Neural crest cell (in vitro differentiated cells): ENCODE measurements at regions not wholly inside any gene's neighbourhood (a gene's known extent, or its start where the extent isn't known, plus 50 kb on each side); places are given as distances from the start of the nearest gene placed in this dataset.

Source experiments
- DNase-seq: peaks from one replicate; pipeline ENCODE4 v3.0.0; 2021; ENCODE audit warnings: low read depth, mixed read lengths, low spot score
- H3K27ac Mint-ChIP-seq: one replicate; pipeline ENCODE4 v1.8.0; 2021; ENCODE audit warnings: mild to moderate bottlenecking, mixed read lengths; ENCODE audit not compliant: unreplicated experiment
- H3K27me3 Mint-ChIP-seq: 2 replicates; pipeline ENCODE4 v1.8.0; 2021; ENCODE audit warnings: low read depth, mild to moderate bottlenecking, mixed read lengths
- H3K36me3 Mint-ChIP-seq: 2 replicates; pipeline ENCODE4 v1.8.0; 2021; ENCODE audit warnings: low read depth, mild to moderate bottlenecking, mixed read lengths
- H3K4me1 Mint-ChIP-seq: 2 replicates; pipeline ENCODE4 v1.8.0; 2021; ENCODE audit warnings: mixed read lengths
- H3K4me3 Mint-ChIP-seq: one replicate; pipeline ENCODE4 v1.8.0; 2021; ENCODE audit warnings: mild to moderate bottlenecking, mixed read lengths
- H3K9me3 Mint-ChIP-seq: 2 replicates; pipeline ENCODE4 v1.8.0; 2021; ENCODE audit warnings: mixed read lengths
- TF ChIP-seq, protein P1 (sequence below): fragments of 200-600 bp; sonication (generic); conservative IDR thresholded peaks from 2 replicates; pipeline ENCODE4 v1.5.0; 2021; ENCODE audit warnings: antibody characterized with exemption, mild to moderate bottlenecking

DNA sequence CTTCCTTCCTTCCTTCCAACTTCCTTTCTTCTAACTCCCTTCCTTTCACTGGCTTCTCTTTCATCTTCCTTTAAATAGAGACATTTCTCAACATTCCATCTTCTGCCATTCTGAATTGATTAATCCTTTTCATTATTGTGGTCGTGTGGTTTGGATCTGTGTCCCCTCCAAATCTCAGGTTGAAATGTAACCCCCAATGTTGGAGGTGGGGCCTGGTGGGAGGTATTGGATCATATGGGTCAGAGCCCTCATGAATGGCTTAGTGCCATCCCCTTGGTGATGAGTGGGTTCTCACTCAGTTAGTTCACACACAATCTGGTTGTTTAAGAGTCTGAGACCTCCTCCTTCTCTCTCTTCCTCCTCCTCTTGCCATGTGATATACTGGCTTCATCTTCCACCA is 130.9 kb upstream of the SV2C start:
- H3K27me3 Mint-ChIP-seq: no peaks in the 10 kb centered on the region
- H3K27ac Mint-ChIP-seq: no peak overlapping the region
- DNase-seq: no peak
- H3K4me1 Mint-ChIP-seq: peaks cover 23% of the 10 kb centered on the region
- no peak overlapping the region for H3K4me3 Mint-ChIP-seq
- peaks cover 5% of the 10 kb centered on the region for H3K36me3 Mint-ChIP-seq
- TF ChIP-seq, protein P1, sequence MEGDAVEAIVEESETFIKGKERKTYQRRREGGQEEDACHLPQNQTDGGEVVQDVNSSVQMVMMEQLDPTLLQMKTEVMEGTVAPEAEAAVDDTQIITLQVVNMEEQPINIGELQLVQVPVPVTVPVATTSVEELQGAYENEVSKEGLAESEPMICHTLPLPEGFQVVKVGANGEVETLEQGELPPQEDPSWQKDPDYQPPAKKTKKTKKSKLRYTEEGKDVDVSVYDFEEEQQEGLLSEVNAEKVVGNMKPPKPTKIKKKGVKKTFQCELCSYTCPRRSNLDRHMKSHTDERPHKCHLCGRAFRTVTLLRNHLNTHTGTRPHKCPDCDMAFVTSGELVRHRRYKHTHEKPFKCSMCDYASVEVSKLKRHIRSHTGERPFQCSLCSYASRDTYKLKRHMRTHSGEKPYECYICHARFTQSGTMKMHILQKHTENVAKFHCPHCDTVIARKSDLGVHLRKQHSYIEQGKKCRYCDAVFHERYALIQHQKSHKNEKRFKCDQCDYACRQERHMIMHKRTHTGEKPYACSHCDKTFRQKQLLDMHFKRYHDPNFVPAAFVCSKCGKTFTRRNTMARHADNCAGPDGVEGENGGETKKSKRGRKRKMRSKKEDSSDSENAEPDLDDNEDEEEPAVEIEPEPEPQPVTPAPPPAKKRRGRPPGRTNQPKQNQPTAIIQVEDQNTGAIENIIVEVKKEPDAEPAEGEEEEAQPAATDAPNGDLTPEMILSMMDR: no peak
- H3K9me3 Mint-ChIP-seq: peaks cover 18% of the 10 kb centered on the region

DNA sequence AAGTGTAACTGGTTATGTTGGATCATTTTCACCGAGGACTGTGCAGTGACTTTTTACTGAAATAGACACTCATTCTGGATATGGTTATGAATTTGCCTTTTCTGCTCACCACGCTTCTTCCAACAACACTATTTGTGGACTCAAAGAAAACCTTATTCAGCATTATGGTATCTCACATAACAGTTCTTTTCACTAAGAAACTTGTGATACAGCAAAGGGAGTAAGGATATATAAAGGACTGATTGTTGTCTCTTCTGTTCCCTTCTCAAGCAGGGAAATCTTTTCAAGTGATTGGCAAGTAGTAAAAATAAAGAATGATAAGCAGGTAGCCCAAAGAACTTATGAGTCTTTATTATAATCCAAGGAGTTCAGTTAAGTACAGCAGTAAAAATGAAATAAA is 131.5 kb upstream of the SV2C start:
- Mint-ChIP-seq H3K36me3 (peaks cover 5% of the 10 kb centered on the region), H3K4me1 (peaks cover 23% of the 10 kb centered on the region), H3K27me3 (no peaks in the 10 kb centered on the region), H3K4me3 (no peak overlapping the region), H3K27ac (no peak overlapping the region), H3K9me3 (peaks cover 15% of the 10 kb centered on the region)
- TF ChIP-seq, protein P1: no peak
- DNase-seq: no peak

DNA sequence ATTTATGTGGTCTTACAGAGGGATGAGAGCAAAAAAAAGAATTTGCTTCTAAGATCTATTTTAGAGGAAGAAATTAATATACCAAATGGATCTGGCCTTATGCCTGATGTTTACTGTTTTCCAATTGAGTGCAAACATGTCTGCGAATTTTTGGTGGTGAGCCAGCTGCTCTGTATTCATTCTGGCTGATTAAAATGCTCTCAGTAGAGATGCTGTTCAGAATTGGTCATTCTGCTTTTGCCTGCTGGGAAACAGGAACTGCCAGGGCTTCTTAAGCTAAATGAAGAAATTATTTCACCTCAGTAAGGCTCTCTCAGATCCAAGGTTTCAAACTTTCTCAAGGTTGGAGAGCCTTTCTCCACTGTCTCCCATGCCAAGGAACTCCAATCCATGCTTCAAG is 132.0 kb upstream of the SV2C start:
- Mint-ChIP-seq H3K4me3 (no peak overlapping the region), H3K4me1 (peaks cover 23% of the 10 kb centered on the region), H3K9me3 (peaks cover 16% of the 10 kb centered on the region), H3K27me3 (no peaks in the 10 kb centered on the region), H3K36me3 (peaks cover 5% of the 10 kb centered on the region), H3K27ac (no peak overlapping the region)
- DNase-seq: no peak
- TF ChIP-seq, protein P1: no peak

DNA sequence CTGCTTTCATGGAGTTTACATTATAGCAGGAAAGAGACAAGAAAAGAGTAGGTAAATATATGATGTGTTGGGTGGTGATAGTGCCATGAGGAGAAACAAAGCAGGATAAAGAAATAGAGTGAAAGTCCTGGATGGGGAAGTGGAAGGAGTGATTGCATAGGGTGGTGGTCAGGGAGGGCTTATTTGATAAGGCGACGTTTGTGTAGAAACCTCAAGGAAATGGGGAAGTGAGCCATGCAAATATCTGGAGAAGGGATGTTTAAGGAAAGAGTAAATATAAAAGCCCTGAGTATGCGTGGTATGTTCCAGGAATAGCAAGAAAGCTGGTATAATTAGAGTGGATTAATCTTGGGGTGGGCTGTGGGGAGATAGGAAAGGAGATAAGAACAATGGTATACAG is 134.7 kb upstream of the SV2C start:
- Mint-ChIP-seq H3K27me3 (no peaks in the 10 kb centered on the region), H3K27ac (no peak overlapping the region), H3K9me3 (peaks cover 10% of the 10 kb centered on the region), H3K36me3 (peaks cover 5% of the 10 kb centered on the region), H3K4me1 (peaks cover 23% of the 10 kb centered on the region), H3K4me3 (no peak overlapping the region)
- DNase-seq: no peak
- TF ChIP-seq, protein P1: no peak

DNA sequence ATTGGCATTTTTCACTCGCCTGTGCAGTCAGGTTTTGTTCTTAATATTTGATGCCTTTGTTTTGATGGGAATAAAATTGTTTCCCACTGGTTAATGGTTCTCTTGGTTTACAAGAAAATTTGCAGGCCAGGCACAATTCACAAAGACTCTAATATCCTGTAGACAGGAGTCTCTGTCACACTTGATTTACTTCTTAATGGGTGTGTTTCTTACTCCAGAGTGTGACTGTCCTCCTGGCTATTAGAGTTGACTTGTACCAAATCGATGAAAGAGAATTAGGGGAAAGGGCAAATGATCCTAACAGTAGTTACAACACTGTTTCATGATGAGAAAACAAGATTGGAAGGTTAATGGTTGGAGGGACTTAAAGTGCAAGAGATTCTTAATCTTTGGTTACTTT is 142.8 kb upstream of the SV2C start:
- Mint-ChIP-seq H3K27me3 (no peaks in the 10 kb centered on the region), H3K4me3 (no peak overlapping the region), H3K27ac (no peak overlapping the region), H3K4me1 (no peaks in the 10 kb centered on the region), H3K36me3 (no peaks in the 10 kb centered on the region), H3K9me3 (no peaks in the 10 kb centered on the region)
- DNase-seq: no peak
- TF ChIP-seq, protein P1: no peak

DNA sequence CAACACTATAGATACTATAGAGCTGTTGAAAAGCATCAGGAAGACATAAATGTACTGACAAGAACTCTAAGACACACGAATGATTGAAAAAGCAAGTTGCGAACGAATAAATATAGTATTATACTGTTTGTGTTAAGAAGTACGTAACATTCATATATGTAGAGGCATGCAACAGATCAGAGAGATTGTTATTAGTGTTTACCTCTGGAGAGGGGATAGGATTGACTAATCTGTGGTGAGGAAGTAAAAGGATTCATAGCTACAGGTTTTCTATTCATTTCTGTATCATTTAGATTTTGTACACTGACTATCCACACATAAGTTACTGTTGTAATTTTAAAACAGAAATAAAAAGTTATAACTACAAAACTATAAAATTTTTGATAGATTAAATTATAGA is 147.6 kb upstream of the SV2C start:
- Mint-ChIP-seq H3K27me3 (no peaks in the 10 kb centered on the region), H3K4me3 (no peak overlapping the region), H3K4me1 (no peaks in the 10 kb centered on the region), H3K36me3 (no peaks in the 10 kb centered on the region), H3K27ac (no peak overlapping the region), H3K9me3 (no peaks in the 10 kb centered on the region)
- TF ChIP-seq, protein P1: no peak
- no peak for DNase-seq
